GM13977 (cell line): ENCODE measurements at regions not wholly inside any gene's neighbourhood (a gene's known extent, or its start where the extent isn't known, plus 50 kb on each side); places are given as distances from the start of the nearest gene placed in this dataset.

Experiments
- DNase-seq: peaks from one replicate; pipeline ENCODE4 v3.0.0; 2012; ENCODE audit warnings: low spot score
- CTCF ChIP-seq: IDR thresholded peaks from 2 replicates; pipeline ENCODE4 v1.5.1; 2012; ENCODE audit warnings: mild to moderate bottlenecking, control low read depth; ENCODE audit not compliant: insufficient read depth; ENCODE audit errors: extremely low read depth, missing control alignments
- in situ Hi-C: fragments of 300-500 bp; cut with MboI; formaldehyde crosslinking; loops from one replicate; pipeline ENCODE4 v1.12.0; 2022; ENCODE audit warnings: low sequenced_read_pairs, low pct_unique_long_range_greater_than_20kb, mixed read lengths, inconsistent platforms; ENCODE audit not compliant: unreplicated experiment

- in situ Hi-C loops, result no loop called here
- no peak for TF ChIP-seq CTCF
- no peak for DNase-seq
Observed at GRCh38 chr4:124219389-124219788, 493.1 kb downstream of the ANKRD50 start.

DNA sequence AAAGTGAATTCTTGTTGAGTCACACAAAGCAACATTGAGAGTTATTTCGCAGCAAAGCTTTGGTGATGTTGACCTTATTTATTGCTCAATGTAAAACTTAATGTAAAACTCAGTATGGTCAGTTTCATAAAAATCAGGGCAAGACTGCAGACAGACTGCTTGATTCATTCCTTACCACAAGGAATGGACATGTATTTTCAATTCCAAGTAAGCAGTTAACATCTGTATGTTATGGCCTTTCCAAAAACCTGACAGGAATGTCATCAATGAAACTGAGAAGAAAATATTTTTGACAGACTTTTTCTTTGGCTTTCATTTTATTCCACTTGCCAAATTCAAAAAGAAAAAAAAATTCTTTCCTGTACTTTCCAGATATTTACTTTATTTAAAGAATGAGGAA is 488.3 kb downstream of the ANKRD50 start:
- no peak for DNase-seq
- no peak for TF ChIP-seq CTCF
- in situ Hi-C loops, result no loop called here

GRCh38 chr4:124227981-124228380 is 484.6 kb downstream of the ANKRD50 start:
- DNase-seq, result no peak
- in situ Hi-C loops, result no loop called here
- TF ChIP-seq CTCF, result no peak

- in situ Hi-C loops, result no loop called here
- TF ChIP-seq CTCF, result no peak
Observed at GRCh38 chr4:124230268-124230667, 482.3 kb downstream of the ANKRD50 start.

DNA sequence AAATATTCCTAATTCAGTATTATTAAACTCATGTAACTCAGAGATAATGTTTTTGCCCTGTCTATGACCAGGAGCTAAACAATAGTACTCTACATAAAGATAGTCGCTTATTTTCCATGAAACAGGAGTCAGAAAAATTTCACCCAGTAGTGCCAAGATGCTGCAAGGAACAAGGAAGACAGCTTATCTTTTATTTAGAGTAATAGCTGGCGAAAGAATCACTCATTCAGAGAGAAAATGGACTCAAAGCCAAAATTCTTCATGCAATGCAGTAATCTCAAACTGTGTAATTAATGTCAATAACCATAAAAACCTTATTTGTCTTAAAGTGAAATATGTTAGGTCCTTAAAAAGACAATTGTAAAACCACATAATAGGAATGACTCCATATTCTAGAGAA is 477.8 kb downstream of the ANKRD50 start:
- DNase-seq, result no peak
- TF ChIP-seq CTCF, result no peak
- in situ Hi-C loops, result no loop called here

More at GRCh38 chr4:124230268-124230667, 482.3 kb downstream of the ANKRD50 start:
- DNase-seq, result no peak

GRCh38 chr4:124243671-124244366 is 468.7 kb downstream of the ANKRD50 start:
- TF ChIP-seq CTCF, result no peak
- in situ Hi-C loops, result no loop called here
- no peak for DNase-seq
